A549 (cell line): ENCODE measurements at regions not wholly inside any gene's neighbourhood (a gene's known extent, or its start where the extent isn't known, plus 50 kb on each side); places are given as distances from the start of the nearest gene placed in this dataset.

Experiments
- CBX8 ChIP-seq: fragments of 200-600 bp; sonication (generic); IDR thresholded peaks from 2 replicates; pipeline ENCODE4 v1.6.1; 2016
- JUNB ChIP-seq: fragments of >200 bp; sonication (Bioruptor Twin); formaldehyde crosslinking; IDR thresholded peaks from 2 replicates; pipeline ENCODE4 v1.6.1; 2016
- NPAS2 ChIP-seq: fragments of 250-450 bp; sonication (Bioruptor Pico); IDR thresholded peaks from 2 replicates; pipeline ENCODE4 v1.8.0; 2022; ENCODE audit warnings: mild to moderate bottlenecking, moderate library complexity, borderline replicate concordance
- NR3C1 ChIP-seq: fragments of >200 bp; sonication (Bioruptor Twin); formaldehyde crosslinking; IDR thresholded peaks from 3 replicates; pipeline ENCODE4 v1.6.1; 2017
- POLR2A ChIP-seq: IDR thresholded peaks from 2 replicates; pipeline ENCODE4 v1.6.1; 2012; ENCODE audit warnings: mild to moderate bottlenecking, low read length
- SMC3 ChIP-seq: fragments of >200 bp; sonication (Bioruptor Twin); formaldehyde crosslinking; IDR thresholded peaks from 3 replicates; pipeline ENCODE4 v1.6.1; 2018; ENCODE audit warnings: inconsistent platforms
- TF ChIP-seq, protein P1 (sequence below): fragments of 450-650 bp; IDR thresholded peaks from 2 replicates; pipeline ENCODE4 v1.6.1; 2014; ENCODE audit warnings: antibody characterized with exemption
- TF ChIP-seq, protein P2 (sequence below): fragments of >200 bp; sonication (Bioruptor Twin); formaldehyde crosslinking; IDR thresholded peaks from 3 replicates; pipeline ENCODE4 v1.5.1; 2016
- TF ChIP-seq, protein P3 (sequence below): IDR thresholded peaks from 2 replicates; pipeline ENCODE4 v1.6.1; 2012

DNA sequence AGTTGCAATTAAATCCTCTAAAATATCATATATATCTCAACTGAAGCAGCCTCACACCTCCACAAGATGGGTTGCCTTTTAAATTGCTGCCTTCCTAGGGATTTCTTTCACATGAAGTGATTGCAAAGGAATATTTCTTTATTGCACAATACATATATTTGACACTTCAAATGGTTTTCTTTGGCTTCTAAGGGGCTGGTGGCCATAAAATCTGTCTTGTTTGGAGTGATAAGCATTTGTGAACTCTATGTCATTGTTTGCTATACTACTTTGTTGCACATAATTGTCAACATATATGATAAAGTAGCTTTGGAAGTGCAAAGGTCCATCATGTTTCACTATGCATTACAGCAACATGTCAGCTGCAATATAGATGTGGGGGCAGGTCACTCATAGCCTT, 2380.9 kb downstream of the PCDH9 start:
- TF ChIP-seq POLR2A (no peak), NPAS2 (CRISPR knock-in tag) (no peak), CBX8 (no peak), JUNB (no peak), SMC3 (no peak), NR3C1 (no peak)
- TF ChIP-seq, protein P1, sequence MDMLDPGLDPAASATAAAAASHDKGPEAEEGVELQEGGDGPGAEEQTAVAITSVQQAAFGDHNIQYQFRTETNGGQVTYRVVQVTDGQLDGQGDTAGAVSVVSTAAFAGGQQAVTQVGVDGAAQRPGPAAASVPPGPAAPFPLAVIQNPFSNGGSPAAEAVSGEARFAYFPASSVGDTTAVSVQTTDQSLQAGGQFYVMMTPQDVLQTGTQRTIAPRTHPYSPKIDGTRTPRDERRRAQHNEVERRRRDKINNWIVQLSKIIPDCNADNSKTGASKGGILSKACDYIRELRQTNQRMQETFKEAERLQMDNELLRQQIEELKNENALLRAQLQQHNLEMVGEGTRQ, result no peak
- TF ChIP-seq, protein P2, sequence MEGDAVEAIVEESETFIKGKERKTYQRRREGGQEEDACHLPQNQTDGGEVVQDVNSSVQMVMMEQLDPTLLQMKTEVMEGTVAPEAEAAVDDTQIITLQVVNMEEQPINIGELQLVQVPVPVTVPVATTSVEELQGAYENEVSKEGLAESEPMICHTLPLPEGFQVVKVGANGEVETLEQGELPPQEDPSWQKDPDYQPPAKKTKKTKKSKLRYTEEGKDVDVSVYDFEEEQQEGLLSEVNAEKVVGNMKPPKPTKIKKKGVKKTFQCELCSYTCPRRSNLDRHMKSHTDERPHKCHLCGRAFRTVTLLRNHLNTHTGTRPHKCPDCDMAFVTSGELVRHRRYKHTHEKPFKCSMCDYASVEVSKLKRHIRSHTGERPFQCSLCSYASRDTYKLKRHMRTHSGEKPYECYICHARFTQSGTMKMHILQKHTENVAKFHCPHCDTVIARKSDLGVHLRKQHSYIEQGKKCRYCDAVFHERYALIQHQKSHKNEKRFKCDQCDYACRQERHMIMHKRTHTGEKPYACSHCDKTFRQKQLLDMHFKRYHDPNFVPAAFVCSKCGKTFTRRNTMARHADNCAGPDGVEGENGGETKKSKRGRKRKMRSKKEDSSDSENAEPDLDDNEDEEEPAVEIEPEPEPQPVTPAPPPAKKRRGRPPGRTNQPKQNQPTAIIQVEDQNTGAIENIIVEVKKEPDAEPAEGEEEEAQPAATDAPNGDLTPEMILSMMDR, result no peak
- TF ChIP-seq, protein P3, sequence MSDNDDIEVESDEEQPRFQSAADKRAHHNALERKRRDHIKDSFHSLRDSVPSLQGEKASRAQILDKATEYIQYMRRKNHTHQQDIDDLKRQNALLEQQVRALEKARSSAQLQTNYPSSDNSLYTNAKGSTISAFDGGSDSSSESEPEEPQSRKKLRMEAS, result no peak
